ENCODE measurements at regions not wholly inside any gene's neighbourhood (a gene's known extent, or its start where the extent isn't known, plus 50 kb on each side); places are given as distances from the start of the nearest gene placed in this dataset.

DNA sequence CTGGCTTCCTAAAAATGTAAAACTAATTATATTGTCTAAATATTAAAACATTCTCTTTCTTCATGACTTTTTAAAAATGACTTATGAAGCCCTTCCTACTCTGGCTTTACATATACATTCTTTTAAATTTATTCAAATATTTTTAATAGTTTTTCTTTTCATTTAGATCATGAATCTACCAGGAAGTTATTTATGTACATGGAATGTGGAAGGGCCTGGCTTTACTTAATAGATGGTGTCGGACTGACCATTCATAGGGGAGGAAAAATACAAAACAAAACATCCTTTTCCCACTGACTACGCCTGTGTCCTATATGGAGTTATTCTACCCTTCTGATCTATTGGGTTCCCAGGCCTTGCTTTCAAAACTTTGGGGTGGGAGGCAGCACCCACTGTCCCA lies 129.8 kb downstream of the MACROH2A1 start:
- H4K91ac ChIP-seq (ENCODE audit: insufficient read length, low read depth, low read length) = no peak overlapping the region
- no peak for TF ChIP-seq CTCF (conservative IDR thresholded peaks at IDR 0.05)
- Mint-ChIP-seq H3K4me3 (no peak overlapping the region), H3K36me3 (ENCODE audit: insufficient read depth in 1 of 3, low read depth in 3 of 3) (no peaks in the 10 kb centered on the region), H3K27me3 (ENCODE audit: low read depth) (peaks cover 20% of the 10 kb centered on the region), H3K9me3 (no peaks in the 10 kb centered on the region), H3K27ac (no peak overlapping the region; a peak in 1 of 7 replicates), H3K4me1 (peaks cover 6 to 9% of the 10 kb centered on the region in 2 experiments; a peak in 2 of 4 replicates)
- no peaks in the 10 kb centered on the region for H3K79me2 ChIP-seq (ENCODE audit: insufficient read depth, low read length)
- H4K20me1 ChIP-seq (ENCODE audit: control insufficient read depth, insufficient read depth, insufficient read length) = no peaks in the 10 kb centered on the region
- no peak overlapping the region for H3K14ac ChIP-seq (ENCODE audit: insufficient read depth, low read length)
- H3K4ac ChIP-seq (ENCODE audit: low read depth, low read length) = no peak overlapping the region
- no peak overlapping the region for H4K8ac ChIP-seq (replicated peaks; ENCODE audit: insufficient read length, low read depth, low read length)
- H2BK20ac ChIP-seq (ENCODE audit: low read depth, low read length, poor library complexity, severe bottlenecking) = no peak overlapping the region
- H3K23me2 ChIP-seq (ENCODE audit: insufficient read length, low read depth, low read length, poor library complexity, severe bottlenecking) = no peaks in the 10 kb centered on the region
- no peak overlapping the region for H3K27ac ChIP-seq (ENCODE audit: insufficient read length, low read depth, low read length)
- H3K56ac ChIP-seq (ENCODE audit: insufficient read length, low read depth, low read length) = no peak overlapping the region
- no peaks in the 10 kb centered on the region for H3K79me1 ChIP-seq (ENCODE audit: insufficient read depth, low read depth, low read length, poor library complexity, severe bottlenecking)
- no peak overlapping the region for H2AK5ac ChIP-seq (ENCODE audit: insufficient read length, low read length)
- H3K18ac ChIP-seq (ENCODE audit: insufficient read length, low read depth, low read length) = no peak overlapping the region
- no peak overlapping the region for H3K9ac ChIP-seq (ENCODE audit: extremely low read depth, insufficient read length, low read length)
- no peak overlapping the region for H3T11ph ChIP-seq (ENCODE audit: low read length)
- H2BK12ac ChIP-seq (ENCODE audit: insufficient read length, low read depth, low read length) = no peak overlapping the region
- no peak for DNase-seq
- H4K5ac ChIP-seq (ENCODE audit: insufficient read length, low read depth, low read length) = no peak overlapping the region
- no peaks in the 10 kb centered on the region for H3K4me1 ChIP-seq (ENCODE audit: insufficient read depth, low read length)
- H2BK15ac ChIP-seq (ENCODE audit: low read depth, low read length) = no peak overlapping the region
- no peak overlapping the region for H2BK5ac ChIP-seq (ENCODE audit: insufficient read length, low read length)
- H2AFZ ChIP-seq (ENCODE audit: low read length) = no peak overlapping the region
- H3K27me3 ChIP-seq (ENCODE audit: insufficient read depth, low read length) = no peaks in the 10 kb centered on the region
- no CpG with 5 or more reads among the region's 2 CpGs for WGBS (ENCODE audit: extremely low coverage, insufficient read length, low lambda C conversion rate)
- no peak overlapping the region for H3K23ac ChIP-seq (ENCODE audit: insufficient read length, low read depth, low read length)
- no peaks in the 10 kb centered on the region for H3K9me3 ChIP-seq (ENCODE audit: control insufficient read depth, low read depth, low read length)
- no peak overlapping the region for H2BK120ac ChIP-seq (ENCODE audit: low read depth, low read length, poor library complexity, severe bottlenecking)
- H3K4me2 ChIP-seq (ENCODE audit: insufficient read depth, insufficient read length, low read length) = no peak overlapping the region
